ENCODE measurements at regions not wholly inside any gene's neighbourhood (a gene's known extent, or its start where the extent isn't known, plus 50 kb on each side); places are given as distances from the start of the nearest gene placed in this dataset.

DNA sequence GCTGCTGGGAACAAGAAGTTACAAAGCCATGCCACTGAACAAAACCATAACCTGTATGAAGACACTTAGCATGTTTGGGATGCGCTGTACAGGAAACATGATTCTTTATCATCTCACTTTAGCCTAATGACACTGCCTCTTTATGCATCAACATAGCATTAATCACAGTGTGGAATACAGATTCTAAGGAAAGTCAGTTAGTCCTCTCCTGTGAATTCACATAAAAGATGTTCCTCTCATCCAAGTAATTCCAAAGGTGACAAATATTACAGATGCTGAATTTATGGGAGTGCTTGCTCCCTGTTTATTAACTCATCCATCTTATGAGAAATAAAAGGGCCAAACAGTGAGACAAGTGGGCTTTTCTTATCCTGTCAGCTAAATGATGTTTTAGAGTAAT, 1677.7 kb downstream of the EFNA5 start:
- TF ChIP-seq ZNF629 (tag by site-specific recombination; IDR thresholded peaks at IDR 0.05), result no peak
- no peak for TF ChIP-seq ZNF768 (tag by site-specific recombination; IDR thresholded peaks at IDR 0.05)
- TF ChIP-seq ZNF510 (tag by site-specific recombination; IDR thresholded peaks at IDR 0.05; ENCODE audit: insufficient replicate concordance), result no peak
- TF ChIP-seq, protein P1, sequence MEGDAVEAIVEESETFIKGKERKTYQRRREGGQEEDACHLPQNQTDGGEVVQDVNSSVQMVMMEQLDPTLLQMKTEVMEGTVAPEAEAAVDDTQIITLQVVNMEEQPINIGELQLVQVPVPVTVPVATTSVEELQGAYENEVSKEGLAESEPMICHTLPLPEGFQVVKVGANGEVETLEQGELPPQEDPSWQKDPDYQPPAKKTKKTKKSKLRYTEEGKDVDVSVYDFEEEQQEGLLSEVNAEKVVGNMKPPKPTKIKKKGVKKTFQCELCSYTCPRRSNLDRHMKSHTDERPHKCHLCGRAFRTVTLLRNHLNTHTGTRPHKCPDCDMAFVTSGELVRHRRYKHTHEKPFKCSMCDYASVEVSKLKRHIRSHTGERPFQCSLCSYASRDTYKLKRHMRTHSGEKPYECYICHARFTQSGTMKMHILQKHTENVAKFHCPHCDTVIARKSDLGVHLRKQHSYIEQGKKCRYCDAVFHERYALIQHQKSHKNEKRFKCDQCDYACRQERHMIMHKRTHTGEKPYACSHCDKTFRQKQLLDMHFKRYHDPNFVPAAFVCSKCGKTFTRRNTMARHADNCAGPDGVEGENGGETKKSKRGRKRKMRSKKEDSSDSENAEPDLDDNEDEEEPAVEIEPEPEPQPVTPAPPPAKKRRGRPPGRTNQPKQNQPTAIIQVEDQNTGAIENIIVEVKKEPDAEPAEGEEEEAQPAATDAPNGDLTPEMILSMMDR (tag by site-specific recombination; IDR thresholded peaks at IDR 0.05), result no peak
- TF ChIP-seq KLF8 (tag by site-specific recombination; IDR thresholded peaks at IDR 0.05), result no peak
- no peak for TF ChIP-seq KLF7 (tag by site-specific recombination; IDR thresholded peaks at IDR 0.05; ENCODE audit: borderline replicate concordance)
- no peak for TF ChIP-seq ZNF133 (tag by site-specific recombination; IDR thresholded peaks at IDR 0.05)
- no peak for TF ChIP-seq ZNF112 (tag by site-specific recombination; IDR thresholded peaks at IDR 0.05)
- TF ChIP-seq REST (tag by site-specific recombination; IDR thresholded peaks at IDR 0.05), result no peak
- TF ChIP-seq ZSCAN16 (tag by site-specific recombination; IDR thresholded peaks at IDR 0.05), result no peak
- no peak for TF ChIP-seq ZFHX2 (tag by site-specific recombination; conservative IDR thresholded peaks at IDR 0.05)
- TF ChIP-seq, protein P2, sequence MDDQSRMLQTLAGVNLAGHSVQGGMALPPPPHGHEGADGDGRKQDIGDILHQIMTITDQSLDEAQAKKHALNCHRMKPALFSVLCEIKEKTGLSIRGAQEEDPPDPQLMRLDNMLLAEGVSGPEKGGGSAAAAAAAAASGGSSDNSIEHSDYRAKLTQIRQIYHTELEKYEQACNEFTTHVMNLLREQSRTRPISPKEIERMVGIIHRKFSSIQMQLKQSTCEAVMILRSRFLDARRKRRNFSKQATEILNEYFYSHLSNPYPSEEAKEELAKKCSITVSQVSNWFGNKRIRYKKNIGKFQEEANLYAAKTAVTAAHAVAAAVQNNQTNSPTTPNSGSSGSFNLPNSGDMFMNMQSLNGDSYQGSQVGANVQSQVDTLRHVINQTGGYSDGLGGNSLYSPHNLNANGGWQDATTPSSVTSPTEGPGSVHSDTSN (CRISPR knock-in tag; IDR thresholded peaks at IDR 0.05), result no peak
- no peak for TF ChIP-seq ZNF785 (tag by site-specific recombination; IDR thresholded peaks at IDR 0.05)
- TF ChIP-seq KLF17 (tag by site-specific recombination; IDR thresholded peaks at IDR 0.05), result no peak

All from HEK293 (cell line).